ENCODE measurements at regions not wholly inside any gene's neighbourhood (a gene's known extent, or its start where the extent isn't known, plus 50 kb on each side); places are given as distances from the start of the nearest gene placed in this dataset.

GRCh38 chr17:56009795-56010651, 143.3 kb upstream of the ANKFN1 start:
- DNase-seq = peak; percentile 97

- no peak for DNase-seq
Measured at GRCh38 chr17:56011406-56012131, 141.7 kb upstream of the ANKFN1 start.

GRCh38 chr17:56018211-56018610, 135.1 kb upstream of the ANKFN1 start:
- DNase-seq = no peak

- DNase-seq = no peak
Measured at GRCh38 chr17:56020369-56020768, 132.9 kb upstream of the ANKFN1 start.

DNA sequence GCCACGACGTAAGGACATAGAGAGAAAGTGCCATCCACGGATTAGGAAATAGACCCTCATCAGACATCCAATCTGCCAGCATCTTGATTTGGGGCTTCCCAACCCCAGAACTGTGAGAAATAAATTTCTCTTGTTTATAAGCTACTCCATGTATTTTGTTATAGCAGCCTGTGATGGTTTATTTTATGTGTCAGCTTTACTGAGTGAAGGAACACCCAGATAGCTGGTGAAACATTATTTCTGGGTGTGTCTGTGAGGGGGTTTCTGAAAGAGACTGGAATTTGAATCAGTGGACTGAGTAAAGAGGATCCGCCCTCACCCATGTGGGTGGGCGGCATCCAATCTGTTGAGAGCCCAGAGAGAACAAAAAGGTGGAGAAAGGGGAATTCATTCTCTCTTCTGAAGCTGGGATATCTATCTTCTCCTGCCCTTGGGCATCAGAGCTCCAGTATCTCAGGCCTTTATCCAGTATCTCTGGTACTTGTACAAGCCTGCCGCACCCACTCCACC, 131.5 kb upstream of the ANKFN1 start:
- no peak for DNase-seq

- no peak for DNase-seq
Measured at GRCh38 chr17:56023851-56024250, 129.4 kb upstream of the ANKFN1 start.

DNA sequence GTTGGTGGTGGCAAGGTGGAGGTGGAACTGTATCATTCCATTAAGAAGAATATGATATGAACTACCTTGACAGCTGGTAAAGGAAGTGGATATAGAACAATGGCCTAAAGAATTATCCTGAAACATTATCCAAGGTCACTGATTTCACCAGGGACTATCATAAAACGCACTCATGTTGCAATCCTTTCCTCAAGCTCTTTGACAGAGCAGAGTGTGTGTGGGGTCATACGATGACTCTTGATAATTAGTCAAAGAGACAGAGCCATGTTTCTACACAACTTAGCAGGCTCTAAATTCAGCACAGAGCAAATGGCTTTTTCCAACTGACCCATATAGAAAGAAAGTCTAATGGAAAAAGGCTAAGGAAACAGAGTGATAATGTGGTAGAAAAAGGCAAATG, 126.4 kb upstream of the ANKFN1 start:
- DNase-seq = no peak

DNA sequence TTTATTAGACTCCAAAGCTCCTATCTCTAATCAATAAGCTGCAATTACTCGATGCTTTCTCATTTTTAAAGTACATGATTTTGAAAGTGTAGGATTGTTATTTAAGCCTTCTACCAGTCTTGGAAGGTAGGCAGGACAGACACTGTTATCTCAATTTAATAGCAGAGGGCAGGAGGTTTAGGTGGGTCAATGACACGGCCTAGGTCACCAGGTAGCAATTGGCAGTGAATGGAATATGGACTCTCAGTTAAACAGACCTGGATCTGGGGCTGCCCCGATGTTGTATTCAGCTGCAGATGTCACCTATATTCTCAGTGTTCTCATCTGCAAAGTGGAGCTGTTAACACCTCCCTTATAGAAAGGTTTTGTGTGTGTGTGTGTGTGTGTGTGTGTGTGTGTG, 124.4 kb upstream of the ANKFN1 start:
- no peak for DNase-seq

DNA sequence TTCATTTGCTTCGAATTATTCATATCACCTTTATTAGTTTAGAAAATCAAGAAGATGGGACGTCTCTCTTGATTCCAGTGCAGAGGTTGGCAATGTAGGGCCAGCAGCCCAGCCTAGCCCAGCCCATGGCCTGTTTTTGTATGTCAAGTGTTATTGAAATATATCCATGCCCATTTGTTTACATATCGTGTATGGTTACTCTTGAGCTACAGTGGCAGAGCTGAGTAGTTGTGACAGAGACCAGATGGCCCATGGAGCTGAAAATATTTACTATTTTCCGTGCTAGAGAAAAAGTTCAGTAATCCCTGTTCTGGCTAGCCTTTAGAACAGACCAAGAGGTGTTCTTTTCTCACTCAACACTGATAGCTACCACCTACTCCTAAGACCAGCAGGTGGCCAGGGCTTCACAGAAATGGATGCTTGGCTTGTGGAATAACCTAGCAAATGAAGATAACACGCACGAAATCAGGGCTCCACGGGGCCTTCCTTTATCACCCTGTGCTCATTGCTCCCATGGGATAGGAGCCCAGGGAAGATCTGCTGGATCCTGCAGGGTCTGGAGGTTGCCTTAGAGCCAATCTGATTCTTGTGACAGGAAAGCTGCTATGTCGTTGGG, 123.2 kb upstream of the ANKFN1 start:
- DNase-seq = peak; percentile 59

- no peak for DNase-seq
Measured at GRCh38 chr17:56031636-56032035, 121.6 kb upstream of the ANKFN1 start.

DNA sequence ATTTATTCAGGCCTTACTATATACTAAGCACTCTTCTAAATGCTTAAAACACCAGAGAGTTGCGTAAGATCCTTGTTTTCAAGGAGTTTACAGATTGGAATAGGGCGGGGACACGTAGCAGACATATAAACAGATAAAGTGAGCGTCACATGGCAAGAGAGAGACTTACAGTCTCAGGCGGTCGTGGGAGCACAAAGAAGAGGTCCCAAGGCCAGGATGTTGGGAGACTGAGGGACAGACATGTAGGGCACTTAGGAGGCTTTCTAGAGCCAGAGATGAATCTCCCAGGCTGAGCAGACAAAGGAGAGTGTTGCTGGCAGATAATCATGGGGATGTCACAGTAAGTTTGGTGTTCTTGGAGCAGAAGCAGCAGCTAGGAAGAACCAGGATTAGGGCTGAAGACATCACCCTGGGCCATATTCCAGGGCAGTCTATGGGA, 119.1 kb upstream of the ANKFN1 start:
- DNase-seq = peak; percentile 51

DNA sequence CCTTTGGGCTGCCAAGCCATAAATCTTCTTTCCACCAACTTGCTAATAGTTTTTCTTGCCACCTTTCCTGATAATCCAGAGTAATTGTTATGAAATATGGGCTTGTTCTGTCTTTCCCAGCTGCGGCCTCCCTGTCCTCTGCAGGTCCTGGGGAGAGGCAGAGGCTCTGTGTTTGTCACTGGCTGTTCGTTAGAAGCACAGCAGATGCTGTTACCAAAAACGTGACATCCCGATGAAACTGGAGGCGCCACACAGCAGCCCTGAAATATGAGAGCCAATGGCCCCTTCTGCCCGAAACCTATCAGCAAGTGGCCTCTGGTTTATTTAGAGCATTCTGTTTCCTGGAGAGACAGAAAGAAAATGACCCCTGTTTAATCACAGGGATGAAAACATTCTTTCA, 115.1 kb upstream of the ANKFN1 start:
- peak; percentile 66 for DNase-seq

DNA sequence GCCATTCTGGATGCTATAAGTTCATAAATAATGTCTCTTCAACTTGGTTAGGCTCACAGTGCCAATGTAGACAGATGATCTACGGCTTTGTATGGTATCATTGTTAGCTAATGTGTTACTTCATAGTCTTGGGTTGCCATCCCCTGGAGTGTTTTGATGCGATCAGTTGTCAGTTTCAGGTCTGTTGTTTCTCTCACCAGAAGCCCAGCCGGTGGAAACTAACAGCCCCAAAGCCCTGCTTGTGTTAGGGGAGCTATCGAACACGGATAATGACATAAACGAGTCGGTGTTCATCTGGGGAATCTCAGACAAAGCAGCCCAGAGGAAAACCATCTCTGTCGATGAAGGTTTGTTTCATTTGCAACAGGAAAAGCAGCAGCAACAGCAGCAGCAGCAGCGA, 107.4 kb upstream of the ANKFN1 start:
- DNase-seq = peak; percentile 35

DNA sequence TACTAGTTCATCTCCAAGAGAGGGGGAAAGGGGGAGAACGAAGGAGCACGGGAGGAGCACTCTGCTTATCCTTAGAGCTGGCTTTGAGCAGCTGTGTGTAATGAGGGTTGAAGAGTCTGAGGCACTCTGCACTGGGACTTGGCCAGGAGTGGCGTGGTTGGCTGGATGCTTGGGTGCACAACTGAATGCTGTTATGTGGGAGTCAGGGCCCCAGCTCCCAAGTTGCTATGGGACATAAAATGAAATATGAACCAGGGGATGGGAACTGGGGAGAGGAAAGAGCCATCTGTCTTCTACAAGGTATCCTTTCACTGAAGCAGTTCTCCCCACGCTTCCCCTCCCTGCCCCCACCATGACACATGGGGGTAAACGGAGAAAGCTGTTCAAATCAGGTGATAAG, 105.9 kb upstream of the ANKFN1 start:
- DNase-seq = peak; percentile 64

DNA sequence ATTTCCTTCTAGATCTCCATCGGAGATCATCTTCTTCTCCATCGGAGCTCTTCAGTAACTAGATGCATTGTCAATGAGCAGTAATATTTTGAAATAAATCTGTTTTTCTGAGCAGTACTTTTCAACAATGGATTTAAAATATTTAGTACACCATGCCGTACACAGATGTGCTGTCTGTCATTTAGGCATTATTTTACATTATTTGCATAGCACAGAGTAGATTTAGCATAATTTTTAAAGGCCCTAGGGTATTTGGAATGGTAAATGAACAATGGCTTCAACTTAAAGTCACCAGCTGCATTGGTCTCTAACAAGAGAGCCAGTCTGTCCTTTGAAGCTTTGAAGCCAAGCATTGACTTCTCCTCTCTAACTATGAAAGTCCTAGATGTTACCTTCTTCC, 95.4 kb upstream of the ANKFN1 start:
- DNase-seq = no peak

DNA sequence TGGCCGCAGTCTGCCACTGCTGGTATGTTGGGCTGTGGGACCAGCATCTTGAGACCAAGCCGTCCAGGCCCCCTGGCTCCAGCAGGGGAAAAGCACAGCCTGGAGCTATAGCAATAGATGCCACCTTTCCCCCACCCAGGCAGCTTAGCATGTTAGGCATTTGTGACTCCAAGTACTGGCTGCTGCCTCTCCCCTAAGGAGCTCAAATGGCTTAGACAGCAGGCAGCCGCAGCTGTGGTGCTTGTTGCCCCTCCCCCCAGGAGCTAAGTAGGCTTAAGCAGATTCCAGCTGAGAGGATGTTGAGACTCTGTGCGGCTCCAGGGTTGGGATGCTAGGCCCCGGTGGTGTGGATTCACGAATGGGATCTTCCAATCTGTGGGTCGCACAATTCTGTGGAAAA, 88.8 kb upstream of the ANKFN1 start:
- peak; percentile 63 for DNase-seq

DNA sequence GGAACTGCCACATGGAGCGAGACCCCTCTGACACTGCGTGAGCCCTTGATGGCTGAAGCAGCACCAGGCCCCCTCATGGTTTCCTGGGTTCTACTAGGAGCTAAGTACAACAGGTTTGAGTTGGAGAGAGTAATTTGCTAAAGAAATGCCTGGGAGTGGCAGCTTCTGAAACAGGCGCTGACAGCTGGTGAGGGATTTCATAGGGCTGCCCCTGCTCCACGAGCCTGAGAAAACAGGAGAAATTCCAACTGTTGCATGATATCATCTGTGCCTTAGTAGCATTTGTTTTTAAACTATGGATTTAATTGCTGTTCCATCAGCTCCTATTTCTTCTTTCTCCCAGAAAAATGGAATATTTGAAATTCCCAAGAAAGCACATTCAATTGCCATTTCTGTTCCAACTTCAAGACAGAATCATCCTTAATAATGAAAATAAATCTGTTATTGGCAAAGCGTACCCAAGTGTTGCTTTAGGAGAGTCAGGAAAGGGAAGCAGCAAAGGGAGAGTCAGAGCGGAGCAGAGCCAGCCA, 78.8 kb upstream of the ANKFN1 start:
- peak; percentile 95 for DNase-seq

DNA sequence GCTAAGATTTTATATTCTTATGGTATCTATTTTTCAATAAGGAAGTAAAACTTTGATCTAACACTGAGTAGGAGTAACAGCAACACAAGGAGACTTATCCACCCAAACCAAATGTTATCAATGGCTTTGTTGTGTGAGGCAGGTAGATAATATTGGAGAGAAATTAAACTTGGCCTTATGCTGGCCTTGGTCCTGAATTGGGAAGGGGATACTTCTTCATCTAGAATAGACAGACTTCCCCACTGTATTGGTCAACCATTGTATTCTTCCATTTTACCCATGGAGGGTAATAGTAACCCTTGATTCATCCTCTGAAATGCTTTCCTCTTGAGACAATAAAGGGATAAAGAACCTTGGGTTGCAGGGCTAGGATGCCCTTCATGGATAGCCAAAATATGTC, 76.3 kb upstream of the ANKFN1 start:
- no peak for DNase-seq

- no peak for DNase-seq
Measured at GRCh38 chr17:56083475-56083874, 69.8 kb upstream of the ANKFN1 start.

GRCh38 chr17:56085576-56086267, 67.6 kb upstream of the ANKFN1 start:
- DNase-seq = no peak

- no peak for DNase-seq
Measured at GRCh38 chr17:56087199-56087598, 66.1 kb upstream of the ANKFN1 start.

Data from tongue (tissue), 1 donor.